CD4-positive, alpha-beta T cell treated with Interleukin-2 at 100 ng/mL for 4 hours (primary cell): ENCODE measurements at regions not wholly inside any gene's neighbourhood (a gene's known extent, or its start where the extent isn't known, plus 50 kb on each side); places are given as distances from the start of the nearest gene placed in this dataset.
A peak's percentile ranks its signal among the peaks of the same experiment; 100 is the strongest.
"Not testable (repeated sequence)": the region's sequence is repeated elsewhere in the genome, so short reads cannot be mapped to it uniquely, and the experiment has no call there.

Source experiments
- DNase-seq: peaks from one replicate; pipeline ENCODE4 v3.0.0-alpha.2; 2020; ENCODE audit warnings: low spot score

DNA sequence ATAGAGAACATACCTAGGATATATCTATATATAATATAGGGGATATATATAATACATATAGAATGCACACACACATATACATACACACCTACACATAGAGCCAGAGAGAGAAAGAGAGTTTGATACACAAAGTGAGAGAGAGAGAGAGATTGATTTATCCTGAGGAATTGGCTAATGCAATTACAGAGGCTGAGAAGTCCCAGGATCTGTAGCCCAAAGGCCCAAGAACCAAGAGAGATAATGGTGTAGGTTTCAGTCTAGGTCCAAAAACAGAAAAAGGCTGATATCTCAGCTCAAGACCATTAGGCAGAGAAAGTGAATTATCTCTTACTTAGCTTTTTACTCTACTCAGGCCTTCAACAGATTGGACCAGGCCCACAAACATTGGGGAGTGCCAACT lies 715.0 kb upstream of the LCORL start:
- no peak for DNase-seq

DNA sequence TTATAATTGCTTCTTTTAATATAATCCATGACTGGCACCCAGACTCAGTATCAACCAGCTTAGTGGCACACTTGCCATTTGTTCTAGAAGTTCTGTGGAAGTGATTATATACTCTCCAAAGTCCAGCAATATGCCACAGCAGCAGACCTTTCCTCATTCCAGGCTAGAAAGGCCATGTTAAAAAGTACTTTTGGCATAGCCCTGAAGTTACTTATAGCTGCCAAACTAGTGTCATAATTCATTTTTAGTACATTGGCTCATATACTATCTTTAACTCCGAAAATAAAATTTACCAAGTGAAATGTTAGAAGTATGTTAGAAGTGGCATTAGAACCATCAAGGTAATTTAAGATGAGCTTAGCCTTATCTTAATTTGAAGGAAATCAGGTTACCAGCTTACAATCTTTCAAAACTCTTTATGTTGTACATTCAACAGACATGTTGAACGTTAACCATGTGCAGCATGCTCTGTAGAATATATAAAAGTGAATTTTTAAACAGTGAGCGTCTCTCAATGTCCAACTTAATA lies 714.2 kb upstream of the LCORL start:
- DNase-seq, result no peak

DNA sequence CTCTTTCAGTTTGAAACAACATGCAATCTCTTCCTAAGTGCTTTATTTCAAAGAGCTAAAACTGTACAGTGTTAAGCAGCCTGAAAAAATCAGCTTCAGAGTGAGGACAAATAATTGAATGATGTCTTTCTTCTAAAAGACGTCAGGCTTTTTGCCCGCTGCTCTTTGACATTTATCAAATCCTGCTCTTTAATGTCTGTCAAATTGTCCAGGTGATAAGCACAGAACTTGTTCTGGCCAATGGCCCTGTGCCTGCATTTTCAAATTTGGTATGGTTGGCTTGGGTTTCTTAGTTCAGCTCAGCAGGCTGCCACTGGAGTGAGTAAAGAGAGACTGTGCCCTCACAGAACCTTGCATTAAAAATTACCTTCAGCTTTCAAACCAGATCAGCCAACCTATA lies 712.9 kb upstream of the LCORL start:
- DNase-seq, result no peak

DNA sequence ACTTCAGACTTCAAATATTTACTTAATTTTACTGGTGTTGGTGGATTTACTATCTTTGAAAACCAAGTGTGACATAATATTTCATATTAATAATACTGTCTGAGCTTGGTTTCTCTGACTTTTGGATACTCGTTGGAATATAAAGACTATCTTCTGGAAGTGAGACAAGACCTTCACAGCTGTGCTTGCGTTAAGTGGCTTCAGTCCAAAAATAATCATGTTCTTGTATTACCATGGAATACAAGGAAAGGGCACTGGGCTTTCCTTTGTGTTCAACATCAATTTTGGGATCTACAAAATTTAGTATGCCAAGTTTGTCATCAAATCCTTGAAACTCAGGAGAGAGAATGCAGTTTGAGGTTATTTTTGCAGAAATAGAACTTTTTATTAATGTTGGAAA lies 712.4 kb upstream of the LCORL start:
- DNase-seq, result no peak

DNA sequence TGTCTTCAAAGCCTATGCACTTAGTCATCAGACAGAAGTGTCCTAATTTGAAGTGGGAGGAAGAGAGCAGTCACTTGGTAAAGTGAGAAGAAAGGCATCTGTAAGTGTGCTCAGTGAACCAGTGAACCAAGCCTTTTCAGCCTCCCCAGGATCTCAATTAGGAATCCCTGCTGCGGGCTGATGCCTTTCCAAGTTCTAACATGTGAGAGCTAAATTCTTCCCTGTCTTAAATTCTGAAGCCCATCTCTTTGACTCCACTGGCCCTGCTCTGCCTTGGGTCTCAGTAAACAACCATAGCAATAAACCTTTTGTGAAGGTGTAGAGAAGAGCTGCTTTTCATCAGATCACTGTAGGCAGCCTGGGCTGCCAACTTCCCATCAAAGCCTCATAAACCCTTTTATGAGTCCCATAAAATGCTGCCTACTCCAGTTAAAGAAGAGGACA lies 701.2 kb upstream of the LCORL start:
- DNase-seq, result no peak

DNA sequence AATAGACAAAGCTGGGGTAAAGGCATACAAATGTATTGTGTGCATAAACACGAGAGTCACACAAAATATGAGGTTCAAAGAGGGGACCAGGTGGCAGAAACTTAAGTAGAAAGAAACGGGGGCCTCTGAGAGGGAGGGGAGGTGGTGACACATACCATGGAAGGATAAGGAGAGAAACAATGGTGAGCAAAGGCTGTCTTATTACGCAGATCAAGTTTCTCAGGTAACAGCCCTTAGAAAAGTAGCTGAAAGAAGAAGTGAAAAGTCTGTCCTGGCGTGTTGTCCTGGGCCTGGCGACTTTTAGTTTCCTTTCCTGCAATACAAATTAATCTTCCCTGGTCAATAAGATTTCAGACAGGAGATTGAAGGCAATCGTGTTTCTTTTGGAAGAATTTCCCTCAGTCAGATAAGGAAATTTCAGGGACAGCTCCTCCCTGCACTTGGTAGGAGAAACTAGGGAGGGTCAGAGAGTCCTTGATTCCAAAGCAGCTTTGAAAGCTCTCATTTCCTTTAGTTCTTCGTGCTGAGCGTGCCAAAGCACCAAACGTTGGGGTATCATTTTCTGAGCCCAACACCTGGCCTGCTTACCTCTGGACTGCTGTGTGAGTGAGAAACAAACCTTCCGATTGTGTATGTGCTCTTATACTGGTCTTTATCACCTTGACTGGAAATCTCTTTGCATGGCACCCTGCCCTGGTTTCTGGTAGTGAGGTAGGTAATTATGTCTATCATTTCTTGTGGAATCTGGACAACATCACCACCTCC lies 676.7 kb upstream of the LCORL start:
- DNase-seq, result no peak

DNA sequence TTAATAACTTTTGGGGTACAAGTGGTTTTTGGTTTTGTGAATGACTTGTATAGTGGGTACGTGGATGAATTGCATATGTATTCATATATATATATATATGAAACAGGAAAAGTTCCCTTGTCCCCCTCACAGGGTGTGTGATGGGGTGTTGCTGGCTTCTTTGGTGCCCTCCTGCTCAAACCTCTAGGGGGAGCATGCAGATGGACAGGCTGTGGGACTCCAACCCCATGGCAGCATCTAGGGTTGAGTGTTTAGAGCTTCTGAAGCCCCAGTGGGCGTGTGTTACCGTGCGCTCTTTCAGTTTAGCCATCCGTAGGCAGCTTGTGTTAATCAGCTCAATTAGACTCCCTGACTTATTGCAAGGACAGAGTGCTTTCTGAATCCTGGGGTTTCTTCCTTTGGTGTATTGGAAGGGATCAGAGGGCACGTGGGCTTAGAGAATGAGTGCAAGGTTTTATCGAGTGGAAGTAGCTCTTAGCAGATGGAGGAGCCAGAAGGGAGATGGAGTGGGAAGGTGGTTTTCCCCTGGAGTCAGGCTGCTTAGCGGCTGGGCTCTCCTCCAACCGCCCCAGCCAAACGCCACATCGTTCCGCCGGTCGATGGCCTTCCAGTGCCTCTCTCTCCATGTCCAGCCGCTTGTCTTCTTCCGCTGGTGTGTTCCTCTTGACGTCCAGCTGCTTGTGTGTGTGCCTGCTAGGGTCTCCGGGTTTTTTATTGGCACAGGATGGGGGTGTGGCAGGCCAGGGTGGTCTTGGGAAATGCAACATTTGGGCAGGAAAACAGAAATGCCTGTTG lies 674.4 kb upstream of the LCORL start:
- no peak for DNase-seq

DNA sequence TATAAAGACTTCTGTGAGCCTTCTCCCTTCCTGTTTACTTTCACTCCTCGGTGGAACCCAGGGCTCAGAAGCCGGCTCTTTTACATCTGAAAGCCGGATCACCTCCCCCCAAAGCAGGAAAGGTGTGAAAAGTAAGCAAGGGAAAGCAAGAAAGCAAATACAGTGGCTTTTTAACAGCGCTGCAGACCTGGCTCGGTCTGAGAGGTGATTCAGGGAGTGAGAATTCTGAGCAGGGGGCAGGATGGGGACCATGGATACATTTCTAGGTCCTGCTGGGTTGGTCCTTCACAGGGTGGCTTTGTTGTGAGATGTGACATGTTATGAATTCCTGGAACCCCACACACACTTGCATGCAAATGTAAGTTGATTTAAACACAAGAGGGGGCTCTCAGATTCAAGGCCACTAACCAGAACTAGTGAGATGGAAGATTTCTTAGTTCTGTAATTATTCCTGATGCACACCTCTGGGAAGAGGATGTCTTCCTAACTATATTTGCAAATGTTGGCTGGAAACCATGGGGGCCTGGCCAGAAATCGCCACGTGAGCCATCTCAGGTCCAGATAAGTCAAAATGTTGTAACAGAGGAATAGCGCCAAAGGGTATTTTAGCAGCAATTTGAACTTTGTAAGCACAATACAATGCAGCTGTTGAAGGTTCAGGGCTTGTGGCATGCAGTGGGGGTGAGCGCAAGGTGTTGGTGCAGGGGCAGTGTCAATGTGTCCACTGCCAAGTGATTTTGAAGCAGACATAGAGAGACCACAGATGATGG lies 670.1 kb upstream of the LCORL start:
- no peak for DNase-seq

DNA sequence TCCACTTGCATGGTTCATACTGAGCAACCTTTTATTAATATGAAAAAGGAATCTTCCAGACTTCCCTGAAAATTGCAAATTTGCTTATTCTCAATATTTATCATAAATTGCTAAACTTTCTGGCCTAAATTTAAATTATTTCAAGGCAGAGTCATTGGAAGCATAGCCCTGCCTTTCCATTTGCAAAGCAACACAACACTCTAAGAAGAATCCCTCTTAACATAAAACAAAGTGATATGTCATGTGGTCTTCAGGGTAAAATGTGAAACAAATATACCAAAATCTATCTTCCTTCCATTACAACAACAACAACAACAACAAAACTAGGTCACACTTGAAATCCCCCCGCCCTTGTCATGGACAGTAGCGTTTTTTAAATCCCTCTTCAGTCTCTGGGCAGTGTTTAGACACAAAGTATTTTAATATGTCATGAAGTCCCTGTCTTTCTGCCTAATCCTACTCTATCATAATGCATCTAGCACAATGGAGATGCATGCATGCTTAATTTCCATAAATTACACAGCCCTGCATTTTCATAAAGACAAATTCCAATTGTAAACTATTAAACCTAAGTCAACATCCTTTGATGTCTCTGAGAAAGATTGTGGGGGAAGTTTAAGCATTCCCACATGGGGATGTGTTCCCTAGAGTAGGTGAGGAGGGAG lies 668.9 kb upstream of the LCORL start:
- no peak for DNase-seq

DNA sequence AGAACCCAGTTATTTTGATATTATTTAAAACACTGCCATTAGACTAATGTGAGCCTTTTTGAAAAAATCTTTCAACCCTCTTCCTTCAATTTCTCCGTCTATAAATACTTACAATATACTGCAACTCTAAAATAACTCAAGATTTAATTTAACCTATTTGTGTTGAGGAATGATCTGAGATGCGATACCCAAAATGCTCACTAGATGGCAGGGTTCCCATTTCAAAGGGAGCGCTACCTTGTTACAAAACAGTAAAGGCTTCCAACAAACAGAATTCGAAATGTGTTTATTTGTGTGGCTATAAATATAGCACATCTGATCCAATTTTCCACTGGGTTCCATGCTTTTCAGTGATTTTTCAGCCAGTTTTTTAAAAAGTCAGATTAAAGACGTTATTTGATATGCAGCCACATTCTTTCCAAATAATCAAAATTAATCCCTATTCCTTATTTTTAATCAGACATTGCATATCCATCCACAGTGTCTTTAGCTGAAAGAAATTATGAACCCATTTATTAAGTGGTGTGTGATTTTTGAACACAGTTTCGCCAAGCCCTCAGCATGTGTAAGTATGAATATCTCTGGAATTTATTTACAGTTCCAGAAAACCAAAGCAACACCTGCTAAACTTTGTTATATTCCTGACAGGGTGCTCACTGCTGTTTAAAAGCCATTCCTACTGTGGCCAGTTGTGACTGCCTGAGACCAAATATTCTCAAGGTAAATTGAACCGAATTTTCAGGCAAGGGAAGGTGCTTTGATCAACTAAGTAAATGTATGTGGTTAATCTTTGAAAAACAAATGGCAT lies 668.0 kb upstream of the LCORL start:
- DNase-seq, result peak; percentile 49

DNA sequence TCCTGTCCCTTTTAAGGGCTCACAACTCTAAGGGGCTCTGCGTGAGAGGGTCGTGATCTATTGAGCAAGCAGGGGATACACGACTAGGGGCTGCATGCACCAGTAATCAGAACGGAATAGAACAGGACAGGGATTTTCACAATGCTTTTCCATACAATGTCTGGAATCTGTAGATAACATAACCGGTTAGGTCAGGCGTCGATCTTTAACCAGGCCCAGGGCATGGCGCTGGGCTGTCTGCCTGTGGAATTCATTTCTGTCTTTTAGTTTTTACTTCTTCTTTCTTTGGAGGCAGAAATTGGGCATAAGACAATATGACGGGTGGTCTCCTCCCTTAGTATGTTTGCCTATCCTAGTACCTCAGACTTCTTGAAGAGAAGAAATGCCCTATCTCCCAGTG lies 666.8 kb upstream of the LCORL start:
- not testable (repeated sequence) for DNase-seq

DNA sequence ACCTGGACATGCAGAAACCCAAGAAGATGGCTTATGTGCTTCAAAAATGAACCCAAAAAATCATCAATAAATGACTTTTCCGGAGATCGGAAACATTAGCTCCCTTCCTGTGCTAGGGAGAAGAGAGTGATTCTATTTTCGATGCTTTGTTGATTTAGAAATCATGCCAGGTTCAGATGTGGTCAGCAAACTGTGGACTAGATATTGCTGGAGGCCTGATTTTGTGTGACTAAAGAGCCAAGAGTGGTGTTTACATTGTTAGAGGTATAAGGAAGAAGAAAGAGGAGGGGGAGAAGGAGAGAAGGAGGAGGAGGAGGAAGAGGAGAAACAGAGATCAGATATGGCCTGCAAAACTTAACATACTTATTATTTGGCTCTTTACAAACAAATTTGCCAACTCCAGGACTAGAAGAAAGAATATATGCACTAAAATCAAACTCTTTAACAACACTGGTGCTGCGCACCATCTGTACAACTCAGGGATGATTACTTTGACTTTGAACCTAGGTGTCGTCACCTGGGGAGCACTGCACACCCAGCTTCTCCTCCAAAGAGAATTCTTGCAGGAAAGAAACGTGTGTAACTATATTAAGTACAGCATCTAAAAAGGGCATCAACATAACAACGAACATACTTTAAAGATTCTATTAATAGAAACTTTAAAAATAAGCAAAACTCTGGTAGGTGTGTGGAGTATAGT lies 664.9 kb upstream of the LCORL start:
- DNase-seq, result no peak

DNA sequence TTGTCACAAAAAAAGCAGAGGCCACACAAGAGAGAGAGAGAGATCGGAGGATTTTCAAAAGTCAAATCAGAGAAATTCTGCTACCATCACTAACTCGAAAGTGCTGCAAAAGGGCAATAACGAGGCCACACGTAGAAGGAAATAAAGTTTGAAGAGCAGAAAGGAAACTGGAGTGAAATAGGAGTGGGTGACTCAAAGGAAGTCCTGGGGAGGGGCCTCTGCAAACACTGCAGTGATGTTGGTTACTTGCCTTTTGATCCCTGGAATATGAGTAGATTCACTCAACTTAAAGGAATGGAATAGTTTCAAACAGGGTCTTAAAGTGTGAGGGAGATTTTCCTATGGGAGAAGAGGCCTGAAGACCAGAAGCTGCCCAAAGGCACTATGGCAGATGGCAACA lies 663.4 kb upstream of the LCORL start:
- no peak for DNase-seq

DNA sequence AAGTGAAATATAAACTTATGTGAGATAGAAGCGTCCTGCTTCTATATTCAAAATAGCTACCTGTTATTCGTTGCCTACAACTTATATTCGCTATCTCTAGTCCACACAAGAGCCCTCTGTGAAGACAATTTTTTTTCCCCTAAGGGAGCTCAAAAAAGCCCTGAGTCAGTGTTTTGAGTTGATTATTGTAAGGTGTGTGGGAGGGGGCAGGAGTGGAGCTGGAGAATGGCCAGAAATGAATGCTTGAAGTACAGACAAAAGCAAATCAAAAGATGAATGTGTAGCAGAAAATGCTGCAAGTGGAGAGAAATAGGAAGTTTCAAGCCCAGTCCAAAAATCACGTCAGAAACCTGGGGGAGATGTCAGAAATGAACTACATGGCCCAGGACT lies 655.0 kb upstream of the LCORL start:
- no peak for DNase-seq

DNA sequence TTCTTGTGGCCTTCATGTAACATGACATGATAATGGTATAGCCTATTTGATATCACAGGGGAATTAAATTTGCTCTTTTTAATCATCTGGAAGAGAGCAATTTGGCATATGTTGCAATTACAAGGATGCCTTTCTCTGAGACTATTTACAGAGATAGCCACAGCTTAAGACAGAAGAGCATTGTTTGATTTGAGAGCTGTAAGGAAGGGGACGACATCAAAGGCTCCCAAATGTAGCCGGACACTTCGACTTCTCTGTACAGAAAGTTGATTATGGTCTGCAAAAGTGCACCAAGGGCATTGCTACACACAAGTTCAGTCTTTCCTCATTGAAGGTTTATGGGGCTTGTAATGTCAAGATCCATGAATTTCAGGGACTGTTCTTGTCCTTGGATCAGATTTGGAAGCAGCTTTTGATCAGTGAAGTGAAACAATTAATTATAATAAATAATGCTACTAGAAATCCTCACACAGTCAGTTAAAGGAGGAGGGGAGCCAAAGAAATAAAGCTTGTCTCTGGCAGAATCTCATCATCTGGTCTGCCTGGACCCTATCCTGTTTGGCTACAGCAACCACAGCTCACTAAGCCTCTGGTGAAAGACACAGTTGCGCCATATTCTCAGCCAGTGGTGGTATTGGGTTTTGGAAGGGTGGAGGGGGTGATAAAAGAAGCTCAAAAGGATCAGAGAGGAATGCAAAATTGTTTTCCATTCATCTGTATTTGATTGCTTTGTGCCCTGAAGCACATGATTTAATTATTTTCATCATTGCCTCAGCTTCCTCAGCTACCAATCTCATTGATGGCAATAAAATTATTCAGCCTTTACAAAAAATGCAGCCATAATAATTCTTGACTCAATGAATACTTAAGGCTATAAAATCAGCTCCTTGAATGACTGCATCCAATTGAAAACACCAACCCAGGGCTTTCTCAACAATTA lies 654.3 kb upstream of the LCORL start:
- no peak for DNase-seq

DNA sequence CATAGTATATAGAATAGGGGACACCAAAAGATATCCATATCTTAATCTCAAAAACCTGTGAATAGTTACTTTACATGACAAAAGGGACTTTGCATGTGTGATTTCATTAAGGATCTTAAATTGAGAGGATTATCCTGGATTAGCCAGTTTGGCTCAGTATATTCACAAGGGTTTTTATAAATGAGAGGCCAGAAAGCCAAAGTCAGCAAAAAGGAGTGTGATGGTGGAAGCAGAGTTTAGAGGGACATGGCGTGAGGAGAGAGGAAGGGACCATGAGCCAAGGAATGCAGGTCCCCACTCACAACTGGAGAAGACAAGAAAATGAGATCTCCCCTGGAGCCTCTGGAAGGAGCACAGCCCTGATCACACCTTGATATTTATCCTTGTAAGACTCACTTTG lies 648.5 kb upstream of the LCORL start:
- no peak for DNase-seq

DNA sequence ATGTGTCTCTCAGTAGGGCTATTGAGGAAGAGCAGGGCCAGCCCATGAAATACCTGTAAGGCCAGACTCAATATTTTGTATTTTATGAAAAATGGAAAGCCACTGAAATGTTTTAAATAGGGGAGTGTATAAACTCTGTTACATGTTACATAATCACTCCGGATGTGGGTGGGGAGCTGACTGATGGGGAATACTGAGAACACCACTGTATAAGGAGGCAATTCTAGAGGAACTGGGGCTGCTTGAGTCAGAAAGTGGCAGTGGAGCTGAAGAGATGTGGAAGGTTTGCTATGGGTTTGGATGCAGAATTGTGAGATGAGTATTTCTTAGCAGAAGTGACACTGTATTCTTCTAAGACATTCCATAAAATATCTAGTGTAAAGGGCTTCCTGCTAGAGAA lies 647.8 kb upstream of the LCORL start:
- DNase-seq, result no peak

DNA sequence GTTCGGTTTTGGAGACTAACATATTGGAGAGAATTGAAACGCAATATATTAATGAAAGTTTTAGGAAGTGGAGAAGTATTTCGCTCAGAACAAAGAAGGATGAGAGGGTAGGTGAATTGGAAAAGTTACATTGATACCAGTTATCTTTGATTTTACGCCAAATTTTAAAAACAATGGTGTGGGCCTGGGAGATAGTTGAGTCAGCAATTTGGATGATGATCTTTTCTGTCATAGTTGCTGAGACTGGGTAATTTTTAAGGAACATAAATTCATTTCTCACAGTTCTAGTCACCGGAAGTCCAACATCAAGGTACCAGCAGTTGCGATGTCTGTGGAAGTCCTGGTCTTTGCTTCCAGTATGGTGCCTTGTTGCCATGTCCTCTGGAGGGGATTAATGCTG lies 644.8 kb upstream of the LCORL start:
- DNase-seq, result no peak

DNA sequence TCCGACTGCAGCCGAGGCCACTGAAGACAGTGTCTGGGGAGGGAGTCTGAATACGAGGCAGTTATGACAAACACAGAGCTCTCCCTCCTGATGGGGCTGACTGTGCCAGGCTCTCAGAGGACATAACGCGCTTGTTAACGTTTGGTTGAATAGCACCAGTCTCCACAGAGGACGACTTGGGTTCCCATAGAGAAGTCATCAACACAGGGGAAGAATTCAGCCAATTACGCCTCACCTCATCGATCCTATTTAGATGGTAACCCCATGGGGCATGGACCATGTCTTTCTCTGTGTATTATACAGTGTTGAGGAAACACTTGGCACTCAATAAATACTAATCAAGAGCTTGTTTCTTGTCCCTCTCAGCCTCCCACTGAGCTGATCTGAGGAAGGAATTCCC lies 642.6 kb upstream of the LCORL start:
- no peak for DNase-seq
